Esophagus (tissue), 2 donors: ENCODE measurements at regions not wholly inside any gene's neighbourhood (a gene's known extent, or its start where the extent isn't known, plus 50 kb on each side); places are given as distances from the start of the nearest gene placed in this dataset.
"Not testable (repeated sequence)": the region's sequence is repeated elsewhere in the genome, so short reads cannot be mapped to it uniquely, and the experiment has no call there.

Experiments used
- H3K27ac ChIP-seq, 2 donors: one replicate each; pipeline ENCODE4 v1.5.1; 2013; ENCODE audit warnings: low read depth in 2 of 2, mild to moderate bottlenecking in 2 of 2, inconsistent platforms in 1 of 2, low read length in 1 of 2, moderate library complexity in 1 of 2
- H3K27me3 ChIP-seq, 2 donors: one replicate each; pipeline ENCODE4 v1.6.1; 2013; ENCODE audit warnings: low read length in 2 of 2, control low read depth in 1 of 2, mild to moderate bottlenecking in 1 of 2; ENCODE audit not compliant: insufficient read depth in 2 of 2, control insufficient read depth in 1 of 2
- H3K36me3 ChIP-seq, 2 donors: one replicate each; pipeline ENCODE4 v1.6.1; 2013; ENCODE audit warnings: low read length in 1 of 2; ENCODE audit not compliant: control insufficient read depth in 2 of 2, insufficient read depth in 2 of 2
- H3K4me1 ChIP-seq, 2 donors: one replicate each; pipeline ENCODE4 v1.6.1; 2013; ENCODE audit warnings: low read length in 1 of 2; ENCODE audit not compliant: control insufficient read depth in 2 of 2, insufficient read depth in 2 of 2
- H3K4me3 ChIP-seq, 2 donors: one replicate each; pipeline ENCODE4 v1.5.1; 2013; ENCODE audit warnings: low read length in 2 of 2, mild to moderate bottlenecking in 2 of 2, low read depth in 1 of 2, moderate library complexity in 1 of 2
- H3K9me3 ChIP-seq, 2 donors: one replicate each; pipeline ENCODE4 v1.6.1; 2013; ENCODE audit warnings: mild to moderate bottlenecking in 2 of 2, low read depth in 1 of 2, low read length in 1 of 2, moderate library complexity in 1 of 2; ENCODE audit not compliant: control insufficient read depth in 2 of 2, insufficient read depth in 1 of 2
- WGBS, 2 donors: extraction: QIAGEN DNeasy Blood & Tissue Kit; methylation state at CpG; one replicate each; pipeline ENCODE4 v1.1.7; 2013; 5-methylcytosine and 5-hydroxymethylcytosine counted together
- donor health status: healthy with polysubstance abuse.
- donor health status: Bipolar disorder and iron deficiency.

- Histone ChIP-seq H3K4me1 (no peaks in the 10 kb centered on the region), H3K27me3 (no peaks in the 10 kb centered on the region), H3K36me3 (no peaks in the 10 kb centered on the region), H3K27ac (no peak overlapping the region), H3K9me3 (peaks cover 0 to 2% of the 10 kb centered on the region in 2 donors), H3K4me3 (no peak overlapping the region)
- 60 to 70% methylated on average over 6 of the region's 6 CpGs for WGBS, 2 donors
Observed at GRCh38 chr7:136130511-136131303, 153.5 kb upstream of the MTPN start.

GRCh38 chr7:136128050-136128449, 150.9 kb upstream of the MTPN start:
- H3K27me3 ChIP-seq = no peaks in the 10 kb centered on the region
- H3K36me3 ChIP-seq = no peaks in the 10 kb centered on the region
- no peak overlapping the region for H3K27ac ChIP-seq
- no peaks in the 10 kb centered on the region for H3K4me1 ChIP-seq
- 76 to 79% methylated on average over 3 of the region's 3 CpGs for WGBS, 2 donors
- H3K4me3 ChIP-seq = no peak overlapping the region
- peaks cover 0 to 2% of the 10 kb centered on the region in 2 donors for H3K9me3 ChIP-seq

GRCh38 chr7:136123352-136123751, 146.2 kb upstream of the MTPN start:
- Histone ChIP-seq H3K4me3 (no peak overlapping the region), H3K4me1 (no peaks in the 10 kb centered on the region), H3K9me3 (peaks cover 0 to 2% of the 10 kb centered on the region in 2 donors), H3K27me3 (no peaks in the 10 kb centered on the region), H3K36me3 (no peaks in the 10 kb centered on the region), H3K27ac (no peak overlapping the region)
- 68 to 72% methylated on average over 3 of the region's 3 CpGs for WGBS, 2 donors

- WGBS, 2 donors = 36 to 38% methylated on average over 1 of the region's 1 CpG
- H3K9me3 ChIP-seq = no peaks in the 10 kb centered on the region
- H3K4me3 ChIP-seq = no peak overlapping the region
Observed at GRCh38 chr7:136122026-136122425, 144.9 kb upstream of the MTPN start.

GRCh38 chr7:136117539-136117938, 140.4 kb upstream of the MTPN start:
- H3K4me1 ChIP-seq = no peaks in the 10 kb centered on the region
- no peak overlapping the region for H3K27ac ChIP-seq
- 88 to 96% methylated on average over 7 of the region's 7 CpGs for WGBS, 2 donors

More at GRCh38 chr7:136122026-136122425, 144.9 kb upstream of the MTPN start:
- Histone ChIP-seq H3K27me3 (no peaks in the 10 kb centered on the region), H3K36me3 (no peaks in the 10 kb centered on the region), H3K27ac (no peak overlapping the region), H3K4me1 (no peaks in the 10 kb centered on the region)

GRCh38 chr7:136116186-136116585, 139.0 kb upstream of the MTPN start:
- no peak overlapping the region for H3K27ac ChIP-seq
- WGBS, 2 donors = 85 to 88% methylated on average over 11 of the region's 11 CpGs
- H3K27me3 ChIP-seq = no peaks in the 10 kb centered on the region

More at GRCh38 chr7:136117539-136117938, 140.4 kb upstream of the MTPN start:
- no peaks in the 10 kb centered on the region for H3K36me3 ChIP-seq
- H3K4me3 ChIP-seq = no peak overlapping the region
- H3K27me3 ChIP-seq = no peaks in the 10 kb centered on the region
- peaks cover 0 to 4% of the 10 kb centered on the region in 2 donors for H3K9me3 ChIP-seq

GRCh38 chr7:136114966-136115762, 138.0 kb upstream of the MTPN start:
- H3K27ac ChIP-seq = no peak overlapping the region
- WGBS, 2 donors = 55 to 56% methylated on average over 21 of the region's 21 CpGs
- H3K36me3 ChIP-seq = no peaks in the 10 kb centered on the region
- H3K4me3 ChIP-seq = no peak overlapping the region
- no peaks in the 10 kb centered on the region for H3K27me3 ChIP-seq
- peaks cover 0 to 4% of the 10 kb centered on the region in 2 donors for H3K9me3 ChIP-seq
- H3K4me1 ChIP-seq = no peaks in the 10 kb centered on the region

More at GRCh38 chr7:136116186-136116585, 139.0 kb upstream of the MTPN start:
- Histone ChIP-seq H3K4me3 (no peak overlapping the region), H3K9me3 (peaks cover 0 to 4% of the 10 kb centered on the region in 2 donors), H3K36me3 (no peaks in the 10 kb centered on the region), H3K4me1 (no peaks in the 10 kb centered on the region)

GRCh38 chr7:136114467-136114866, 137.3 kb upstream of the MTPN start:
- not testable (repeated sequence) for H3K9me3 ChIP-seq, H3K36me3 ChIP-seq, H3K4me3 ChIP-seq, H3K27me3 ChIP-seq, H3K27ac ChIP-seq, H3K4me1 ChIP-seq
- 68 to 77% methylated on average over 6 of the region's 6 CpGs for WGBS, 2 donors

- WGBS, 2 donors = 29 to 44% methylated on average over 1 of the region's 1 CpG
- not testable (repeated sequence) for H3K9me3 ChIP-seq, H3K4me3 ChIP-seq, H3K27me3 ChIP-seq, H3K36me3 ChIP-seq, H3K27ac ChIP-seq, H3K4me1 ChIP-seq
Observed at GRCh38 chr7:136109037-136109436, 131.9 kb upstream of the MTPN start.
